Stomach (tissue), 4 donors: ENCODE measurements at regions not wholly inside any gene's neighbourhood (a gene's known extent, or its start where the extent isn't known, plus 50 kb on each side); places are given as distances from the start of the nearest gene placed in this dataset.

Source experiments
- EP300 ChIP-seq: sonication (generic); formaldehyde crosslinking; IDR thresholded peaks from one replicate; pipeline ENCODE4 v1.6.1; 2017; ENCODE audit warnings: antibody characterized with exemption
- POLR2A ChIP-seq, 4 donors: fragments of 450-650 bp; IDR thresholded peaks; one replicate each; pipeline ENCODE4 v1.6.1; 2016; ENCODE audit warnings: antibody characterized with exemption in 4 of 4, control low read depth in 2 of 4, mild to moderate bottlenecking in 1 of 4, moderate library complexity in 1 of 4
- POLR2AphosphoS5 ChIP-seq, 3 donors: sonication (generic); formaldehyde crosslinking; IDR thresholded peaks; one replicate each; pipeline ENCODE4 v1.6.1; 2016; ENCODE audit warnings: antibody characterized with exemption in 3 of 3
- TF ChIP-seq, protein P1 (sequence below), 7 experiments: fragments of 450-650 bp in 4 of 7; fragments of 200-600 bp in 3 of 7; sonication (generic) in 3 of 7; IDR thresholded peaks; one replicate each; pipeline ENCODE4 v1.5.1; 2016 to 2019; ENCODE audit warnings: antibody characterized with exemption in 7 of 7, control low read depth in 2 of 7, mild to moderate bottlenecking in 1 of 7

DNA sequence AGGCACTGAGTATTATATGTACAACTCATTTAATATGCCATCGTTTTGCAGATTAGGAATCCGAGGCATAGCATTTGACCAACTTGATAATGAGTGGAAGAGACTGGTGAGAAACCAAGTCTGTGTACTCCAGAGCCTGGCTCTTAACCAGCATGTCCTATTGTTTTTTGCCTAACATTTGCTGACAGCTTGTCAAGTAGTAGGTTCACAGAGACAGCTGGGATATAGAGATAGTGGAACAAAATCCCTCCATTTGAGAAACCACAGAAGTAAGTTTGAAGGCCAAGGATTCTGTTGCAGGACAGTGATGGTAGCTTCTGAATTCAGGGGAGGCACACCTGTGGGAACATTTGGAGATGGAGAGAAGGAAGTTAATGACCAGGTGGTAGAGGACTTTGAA is 206.9 kb upstream of the PRPS1L1 start:
- TF ChIP-seq POLR2AphosphoS5 (IDR thresholded peaks at IDR 0.05) (no peak), EP300 (no peak), POLR2A (IDR thresholded peaks at IDR 0.05) (no peak)
- TF ChIP-seq, protein P1, sequence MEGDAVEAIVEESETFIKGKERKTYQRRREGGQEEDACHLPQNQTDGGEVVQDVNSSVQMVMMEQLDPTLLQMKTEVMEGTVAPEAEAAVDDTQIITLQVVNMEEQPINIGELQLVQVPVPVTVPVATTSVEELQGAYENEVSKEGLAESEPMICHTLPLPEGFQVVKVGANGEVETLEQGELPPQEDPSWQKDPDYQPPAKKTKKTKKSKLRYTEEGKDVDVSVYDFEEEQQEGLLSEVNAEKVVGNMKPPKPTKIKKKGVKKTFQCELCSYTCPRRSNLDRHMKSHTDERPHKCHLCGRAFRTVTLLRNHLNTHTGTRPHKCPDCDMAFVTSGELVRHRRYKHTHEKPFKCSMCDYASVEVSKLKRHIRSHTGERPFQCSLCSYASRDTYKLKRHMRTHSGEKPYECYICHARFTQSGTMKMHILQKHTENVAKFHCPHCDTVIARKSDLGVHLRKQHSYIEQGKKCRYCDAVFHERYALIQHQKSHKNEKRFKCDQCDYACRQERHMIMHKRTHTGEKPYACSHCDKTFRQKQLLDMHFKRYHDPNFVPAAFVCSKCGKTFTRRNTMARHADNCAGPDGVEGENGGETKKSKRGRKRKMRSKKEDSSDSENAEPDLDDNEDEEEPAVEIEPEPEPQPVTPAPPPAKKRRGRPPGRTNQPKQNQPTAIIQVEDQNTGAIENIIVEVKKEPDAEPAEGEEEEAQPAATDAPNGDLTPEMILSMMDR (IDR thresholded peaks at IDR 0.05): no peak
